Testis (tissue), 2 donors: ENCODE measurements at regions not wholly inside any gene's neighbourhood (a gene's known extent, or its start where the extent isn't known, plus 50 kb on each side); places are given as distances from the start of the nearest gene placed in this dataset.

ENCODE experiments used
- CTCF ChIP-seq, 3 experiments: fragments of 450-650 bp in 2 of 3; fragments of 200-600 bp in 1 of 3; sonication (generic) in 1 of 3; IDR thresholded peaks; one replicate each; pipeline ENCODE4 v1.5.1; 2016 to 2019; ENCODE audit warnings: antibody characterized with exemption in 3 of 3, mild to moderate bottlenecking in 2 of 3, moderate library complexity in 1 of 3
- POLR2A ChIP-seq: fragments of 450-650 bp; IDR thresholded peaks from one replicate; pipeline ENCODE4 v1.6.1; 2017; ENCODE audit warnings: antibody characterized with exemption, mild to moderate bottlenecking, moderate library complexity

DNA sequence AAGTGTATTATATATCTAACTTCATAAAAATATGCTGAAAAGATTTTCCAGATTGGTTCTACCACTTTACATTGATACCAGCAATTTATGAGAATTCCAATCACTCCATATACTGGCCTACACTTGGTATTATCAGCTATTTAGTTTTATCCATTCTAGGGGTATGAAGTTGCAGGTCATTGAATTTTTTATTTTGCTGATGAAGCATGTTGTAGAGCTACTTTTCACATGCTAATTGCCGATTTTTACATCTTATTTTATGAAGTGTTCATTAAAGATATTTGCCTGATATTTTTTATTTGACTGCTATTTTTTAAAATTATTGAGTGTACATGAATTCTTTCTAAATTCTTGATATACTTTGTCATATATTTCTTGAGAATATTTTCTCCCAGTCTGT lies 542.1 kb downstream of the ADCYAP1 start:
- TF ChIP-seq CTCF (IDR thresholded peaks at IDR 0.05) (no peak), POLR2A (no peak)
